ENCODE measurements at regions not wholly inside any gene's neighbourhood (a gene's known extent, or its start where the extent isn't known, plus 50 kb on each side); places are given as distances from the start of the nearest gene placed in this dataset.

GRCh38 chr3:36656873-36657272, 107.5 kb downstream of the DCLK3 start:
- TF ChIP-seq, protein P1, sequence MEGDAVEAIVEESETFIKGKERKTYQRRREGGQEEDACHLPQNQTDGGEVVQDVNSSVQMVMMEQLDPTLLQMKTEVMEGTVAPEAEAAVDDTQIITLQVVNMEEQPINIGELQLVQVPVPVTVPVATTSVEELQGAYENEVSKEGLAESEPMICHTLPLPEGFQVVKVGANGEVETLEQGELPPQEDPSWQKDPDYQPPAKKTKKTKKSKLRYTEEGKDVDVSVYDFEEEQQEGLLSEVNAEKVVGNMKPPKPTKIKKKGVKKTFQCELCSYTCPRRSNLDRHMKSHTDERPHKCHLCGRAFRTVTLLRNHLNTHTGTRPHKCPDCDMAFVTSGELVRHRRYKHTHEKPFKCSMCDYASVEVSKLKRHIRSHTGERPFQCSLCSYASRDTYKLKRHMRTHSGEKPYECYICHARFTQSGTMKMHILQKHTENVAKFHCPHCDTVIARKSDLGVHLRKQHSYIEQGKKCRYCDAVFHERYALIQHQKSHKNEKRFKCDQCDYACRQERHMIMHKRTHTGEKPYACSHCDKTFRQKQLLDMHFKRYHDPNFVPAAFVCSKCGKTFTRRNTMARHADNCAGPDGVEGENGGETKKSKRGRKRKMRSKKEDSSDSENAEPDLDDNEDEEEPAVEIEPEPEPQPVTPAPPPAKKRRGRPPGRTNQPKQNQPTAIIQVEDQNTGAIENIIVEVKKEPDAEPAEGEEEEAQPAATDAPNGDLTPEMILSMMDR (conservative IDR thresholded peaks at IDR 0.05; ENCODE audit: low read depth, low read length): no peak
- no peak for DNase-seq (ENCODE audit: low read depth)
- H3K4me3 ChIP-seq (ENCODE audit: low read depth, low read length): no peak overlapping the region

DNA sequence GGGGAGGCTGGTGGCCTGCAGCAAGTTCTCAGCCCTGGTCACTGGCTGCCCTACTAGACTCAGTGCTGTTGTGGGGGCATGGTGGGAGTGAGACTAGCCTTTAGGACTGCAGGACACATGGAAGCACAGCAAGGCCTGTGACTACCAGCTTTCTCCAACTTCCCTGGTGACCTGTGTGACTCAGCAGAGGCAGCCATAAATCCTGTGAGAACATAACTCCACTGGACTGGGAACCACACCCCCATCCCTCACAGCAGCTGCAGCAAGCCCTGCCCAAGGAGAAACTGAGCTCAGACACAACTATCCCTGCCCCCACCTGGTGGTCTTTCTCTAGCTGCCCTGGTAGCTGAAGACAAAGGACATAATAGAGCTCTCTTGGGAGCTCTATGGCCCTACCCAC, 111.3 kb downstream of the DCLK3 start:
- TF ChIP-seq, protein P1 (conservative IDR thresholded peaks at IDR 0.05; ENCODE audit: low read depth, low read length): no peak
- DNase-seq (ENCODE audit: low read depth): no peak
- no peak overlapping the region for H3K4me3 ChIP-seq (ENCODE audit: low read depth, low read length)

DNA sequence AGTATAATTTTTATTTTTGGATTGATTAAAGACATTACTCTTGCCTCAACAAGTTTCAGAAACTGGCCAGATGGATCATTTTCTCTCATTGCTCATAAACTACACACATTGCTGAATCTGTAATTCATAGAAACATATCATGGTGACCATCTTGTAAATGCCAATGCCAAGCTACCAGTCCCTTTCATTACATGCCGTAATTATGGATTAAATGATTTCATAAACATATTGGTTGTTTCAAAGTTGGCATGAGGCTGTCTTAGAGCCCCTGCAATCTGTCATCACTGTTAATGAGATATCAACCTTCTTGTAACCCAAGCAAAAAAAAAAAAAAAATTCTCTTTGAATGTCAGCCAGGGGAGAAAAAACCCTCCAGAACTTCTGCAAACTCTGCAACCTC, 112.2 kb downstream of the DCLK3 start:
- DNase-seq (ENCODE audit: low read depth): no peak
- H3K4me3 ChIP-seq (ENCODE audit: low read depth, low read length): no peak overlapping the region
- TF ChIP-seq, protein P1 (conservative IDR thresholded peaks at IDR 0.05; ENCODE audit: low read depth, low read length): no peak

GRCh38 chr3:36650271-36650671, 114.1 kb downstream of the DCLK3 start:
- no peak for DNase-seq (ENCODE audit: low read depth)
- H3K4me3 ChIP-seq (ENCODE audit: low read depth, low read length): no peak overlapping the region
- TF ChIP-seq, protein P1 (conservative IDR thresholded peaks at IDR 0.05; ENCODE audit: low read depth, low read length): no peak

DNA sequence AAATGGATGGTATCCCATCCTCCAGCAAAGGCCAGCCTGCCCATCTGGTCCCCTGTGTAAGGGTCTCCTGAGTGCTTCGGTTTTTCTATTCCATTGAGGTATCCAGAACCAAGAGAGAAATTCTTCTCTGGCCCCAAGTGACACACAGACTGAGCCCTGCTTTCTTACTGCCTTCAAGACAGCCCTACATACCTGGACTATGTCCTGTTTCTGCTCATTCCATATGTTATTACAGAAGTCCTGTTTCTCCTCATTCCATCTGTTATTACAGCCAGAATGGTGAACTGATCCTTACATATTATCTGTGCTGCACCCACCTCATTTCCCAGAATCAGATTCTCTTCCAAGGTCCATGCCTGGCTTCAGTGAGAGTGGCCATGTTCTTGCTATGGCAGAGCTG, 115.2 kb downstream of the DCLK3 start:
- H3K4me3 ChIP-seq (ENCODE audit: low read depth, low read length): no peak overlapping the region
- DNase-seq (ENCODE audit: low read depth): no peak
- TF ChIP-seq, protein P1 (conservative IDR thresholded peaks at IDR 0.05; ENCODE audit: low read depth, low read length): no peak

DNA sequence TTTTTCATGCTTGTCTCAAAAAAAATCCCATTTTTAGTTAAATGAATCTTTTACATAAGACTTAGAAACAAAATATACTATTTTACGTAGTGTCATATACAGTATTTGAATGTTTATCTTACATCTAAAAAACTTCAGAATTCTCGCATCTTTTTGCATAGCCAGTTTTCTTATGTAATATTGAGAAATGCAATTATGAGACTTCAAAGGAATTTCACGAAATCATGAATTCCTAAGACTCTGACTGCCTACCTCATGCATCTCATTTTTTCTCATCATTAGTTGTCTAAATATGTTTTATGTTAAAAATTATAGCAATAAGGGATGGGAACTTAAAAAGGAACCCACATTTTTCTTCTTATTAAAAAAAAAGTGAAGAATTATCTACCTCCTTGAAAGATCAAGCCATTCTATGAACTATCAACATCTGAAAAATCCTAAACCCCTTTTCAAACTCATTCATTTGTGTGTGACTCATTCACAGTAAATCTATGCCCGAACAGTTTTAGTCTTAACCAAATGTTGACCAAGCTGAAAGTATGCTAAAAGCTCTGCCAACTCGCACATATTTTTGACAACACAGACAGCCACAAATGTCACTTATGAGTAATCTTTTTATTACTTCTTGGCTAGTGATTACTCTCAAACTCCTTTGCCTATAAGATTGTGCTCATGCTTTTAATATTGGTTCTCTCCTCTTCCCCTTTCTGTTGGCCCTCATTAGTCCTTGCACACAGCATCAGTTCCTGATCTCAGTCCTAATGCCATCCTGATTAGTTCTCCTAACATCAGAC, 115.9 kb downstream of the DCLK3 start:
- DNase-seq (ENCODE audit: low read depth): peak; percentile 72
- TF ChIP-seq, protein P1 (conservative IDR thresholded peaks at IDR 0.05; ENCODE audit: low read depth, low read length): no peak
- no peak overlapping the region for H3K4me3 ChIP-seq (ENCODE audit: low read depth, low read length)

GRCh38 chr3:36647423-36647853, 116.9 kb downstream of the DCLK3 start:
- no peak overlapping the region for H3K4me3 ChIP-seq (ENCODE audit: low read depth, low read length)
- TF ChIP-seq, protein P1 (conservative IDR thresholded peaks at IDR 0.05; ENCODE audit: low read depth, low read length): no peak
- no peak for DNase-seq (ENCODE audit: low read depth)

Data from epithelial cell of proximal tubule (primary cell).